Transverse colon (tissue), 4 donors: ENCODE measurements at regions not wholly inside any gene's neighbourhood (a gene's known extent, or its start where the extent isn't known, plus 50 kb on each side); places are given as distances from the start of the nearest gene placed in this dataset.

Source experiments
- CTCF ChIP-seq, 5 experiments: fragments of 200-600 bp in 3 of 5; fragments of 450-650 bp in 2 of 5; sonication (generic) in 3 of 5; IDR thresholded peaks; 1 replicate in 2 of 5; 2 replicates in 3 of 5; pipeline ENCODE4 v1.5.1; 2016 to 2017; ENCODE audit warnings: antibody characterized with exemption in 5 of 5, inconsistent platforms in 3 of 5, mild to moderate bottlenecking in 2 of 5, moderate library complexity in 1 of 5
- EP300 ChIP-seq: sonication (generic); formaldehyde crosslinking; IDR thresholded peaks from one replicate; pipeline ENCODE4 v1.6.1; 2017; ENCODE audit warnings: antibody characterized with exemption, low read depth
- POLR2A ChIP-seq: fragments of 450-650 bp; IDR thresholded peaks from one replicate; pipeline ENCODE4 v1.6.1; 2016; ENCODE audit warnings: antibody characterized with exemption, mild to moderate bottlenecking, moderate library complexity
- POLR2AphosphoS5 ChIP-seq, 3 donors: sonication (generic); formaldehyde crosslinking; IDR thresholded peaks; one replicate each; pipeline ENCODE4 v1.6.1; 2016; ENCODE audit warnings: antibody characterized with exemption in 3 of 3

GRCh38 chr5:4005335-4005734 is 409.7 kb downstream of the IRX1 start:
- TF ChIP-seq CTCF (IDR thresholded peaks at IDR 0.05) (no peak), POLR2A (no peak), POLR2AphosphoS5 (IDR thresholded peaks at IDR 0.05) (no peak), EP300 (no peak)
